ENCODE measurements at regions not wholly inside any gene's neighbourhood (a gene's known extent, or its start where the extent isn't known, plus 50 kb on each side); places are given as distances from the start of the nearest gene placed in this dataset.

DNA sequence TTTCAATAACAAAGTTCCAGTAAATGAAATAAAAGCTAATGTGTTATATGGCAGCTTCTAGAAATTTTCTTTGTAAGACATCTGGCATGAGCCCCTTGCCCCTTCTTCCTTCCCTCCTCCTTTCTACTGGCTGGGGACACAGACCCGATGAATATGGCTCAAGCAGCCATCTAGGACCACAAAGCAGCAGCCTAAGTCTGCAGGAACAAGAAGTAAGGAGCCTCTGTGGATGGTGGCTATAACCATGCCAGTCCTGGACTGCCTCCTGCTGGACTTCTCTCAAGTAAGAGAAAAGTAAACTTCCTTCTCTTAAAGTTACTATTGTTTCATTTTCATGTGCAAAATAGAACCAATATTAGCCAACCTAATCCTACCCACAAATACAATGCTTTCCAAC is 114.9 kb upstream of the DST start:
- Histone ChIP-seq H3K36me3 (ENCODE audit: control insufficient read depth in 2 of 2, insufficient read depth in 2 of 2, low read length in 2 of 2) (no peaks in the 10 kb centered on the region), H3K4me1 (ENCODE audit: control insufficient read depth, insufficient read depth, low read length) (peaks cover 16% of the 10 kb centered on the region), H3K27ac (ENCODE audit: low read length) (no peak overlapping the region), H3K9ac (ENCODE audit: low read length in 2 of 2) (no peak overlapping the region), H3K27me3 (ENCODE audit: control insufficient read depth in 1 of 2, insufficient read depth in 2 of 2, low read length in 2 of 2) (no peaks in the 10 kb centered on the region), H3K9me3 (ENCODE audit: control insufficient read depth in 2 of 2, low read length in 2 of 2) (no peaks in the 10 kb centered on the region), H3K4me3 (ENCODE audit: low read length in 2 of 2) (no peak overlapping the region)

- Histone ChIP-seq H3K9me3 (ENCODE audit: control insufficient read depth in 2 of 2, low read length in 2 of 2) (no peaks in the 10 kb centered on the region), H3K36me3 (ENCODE audit: control insufficient read depth in 2 of 2, insufficient read depth in 2 of 2, low read length in 2 of 2) (no peaks in the 10 kb centered on the region), H3K4me1 (ENCODE audit: control insufficient read depth, insufficient read depth, low read length) (peaks cover 16% of the 10 kb centered on the region), H3K27ac (ENCODE audit: low read length) (no peak overlapping the region), H3K27me3 (ENCODE audit: control insufficient read depth in 1 of 2, insufficient read depth in 2 of 2, low read length in 2 of 2) (no peaks in the 10 kb centered on the region), H3K9ac (ENCODE audit: low read length in 2 of 2) (no peak overlapping the region), H3K4me3 (ENCODE audit: low read length in 2 of 2) (no peak overlapping the region)
These were observed 114.3 kb upstream of the DST start for GRCh38 chr6:56756791-56757587.

- Histone ChIP-seq H3K27ac (ENCODE audit: low read length) (peak overlapping the region; percentile 53), H3K4me3 (ENCODE audit: low read length in 2 of 2) (peak overlapping the region in 1 of 2 donors; percentile 8), H3K36me3 (ENCODE audit: control insufficient read depth in 2 of 2, insufficient read depth in 2 of 2, low read length in 2 of 2) (no peaks in the 10 kb centered on the region), H3K27me3 (ENCODE audit: control insufficient read depth in 1 of 2, insufficient read depth in 2 of 2, low read length in 2 of 2) (no peaks in the 10 kb centered on the region), H3K4me1 (ENCODE audit: control insufficient read depth, insufficient read depth, low read length) (peaks cover 16% of the 10 kb centered on the region), H3K9ac (ENCODE audit: low read length in 2 of 2) (no peak overlapping the region), H3K9me3 (ENCODE audit: control insufficient read depth in 2 of 2, low read length in 2 of 2) (no peaks in the 10 kb centered on the region)
These were observed 113.6 kb upstream of the DST start for GRCh38 chr6:56756219-56756789.

DNA sequence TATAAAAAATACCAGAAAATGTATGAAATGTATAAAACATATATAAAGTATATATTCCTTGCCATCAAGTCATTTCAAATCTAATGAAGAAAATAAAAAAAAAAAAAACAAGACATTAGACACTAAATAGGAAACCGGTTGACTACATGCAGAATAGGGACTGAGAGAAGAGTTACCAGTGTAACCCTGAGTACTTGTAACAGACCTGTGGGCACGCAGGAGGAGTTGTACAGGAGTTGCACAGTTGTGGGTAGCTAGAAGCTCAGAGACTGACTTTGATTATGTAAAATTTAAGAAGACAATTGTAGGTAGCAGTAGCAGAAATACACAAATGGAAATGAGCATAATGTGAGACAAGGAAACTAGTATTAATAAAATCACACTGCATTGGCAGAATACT is 112.4 kb upstream of the DST start:
- Histone ChIP-seq H3K27me3 (ENCODE audit: control insufficient read depth in 1 of 2, insufficient read depth in 2 of 2, low read length in 2 of 2) (no peaks in the 10 kb centered on the region), H3K27ac (ENCODE audit: low read length) (no peak overlapping the region), H3K4me3 (ENCODE audit: low read length in 2 of 2) (no peak overlapping the region), H3K9me3 (ENCODE audit: control insufficient read depth in 2 of 2, low read length in 2 of 2) (no peaks in the 10 kb centered on the region), H3K9ac (ENCODE audit: low read length in 2 of 2) (no peak overlapping the region), H3K36me3 (ENCODE audit: control insufficient read depth in 2 of 2, insufficient read depth in 2 of 2, low read length in 2 of 2) (no peaks in the 10 kb centered on the region), H3K4me1 (ENCODE audit: control insufficient read depth, insufficient read depth, low read length) (peaks cover 16% of the 10 kb centered on the region)

DNA sequence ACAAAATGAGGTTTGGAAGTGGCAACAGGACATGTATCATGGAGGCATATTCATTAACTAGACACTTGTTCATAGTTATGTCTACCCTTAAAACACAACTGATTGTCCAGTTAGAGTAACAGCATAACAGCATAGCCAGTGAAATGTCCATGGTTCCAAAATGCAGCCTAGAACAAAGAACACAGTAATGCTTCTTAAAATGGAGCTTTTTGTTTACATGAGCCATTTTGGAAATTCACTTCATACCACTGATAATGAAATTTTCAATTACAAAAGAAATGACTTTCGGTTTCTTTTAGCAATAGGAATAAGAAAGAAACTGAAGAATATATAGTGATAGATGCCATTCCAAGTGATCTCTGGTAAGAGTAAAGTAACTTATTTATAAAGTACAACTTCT is 111.1 kb upstream of the DST start:
- no peaks in the 10 kb centered on the region for H3K27me3 ChIP-seq (ENCODE audit: control insufficient read depth in 1 of 2, insufficient read depth in 2 of 2, low read length in 2 of 2)
- no peaks in the 10 kb centered on the region for H3K36me3 ChIP-seq (ENCODE audit: control insufficient read depth in 2 of 2, insufficient read depth in 2 of 2, low read length in 2 of 2)
- H3K9ac ChIP-seq (ENCODE audit: low read length in 2 of 2): no peak overlapping the region
- H3K4me1 ChIP-seq (ENCODE audit: control insufficient read depth, insufficient read depth, low read length): peaks cover 16% of the 10 kb centered on the region
- H3K9me3 ChIP-seq (ENCODE audit: control insufficient read depth in 2 of 2, low read length in 2 of 2): no peaks in the 10 kb centered on the region
- no peak overlapping the region for H3K27ac ChIP-seq (ENCODE audit: low read length)
- H3K4me3 ChIP-seq (ENCODE audit: low read length in 2 of 2): no peak overlapping the region

DNA sequence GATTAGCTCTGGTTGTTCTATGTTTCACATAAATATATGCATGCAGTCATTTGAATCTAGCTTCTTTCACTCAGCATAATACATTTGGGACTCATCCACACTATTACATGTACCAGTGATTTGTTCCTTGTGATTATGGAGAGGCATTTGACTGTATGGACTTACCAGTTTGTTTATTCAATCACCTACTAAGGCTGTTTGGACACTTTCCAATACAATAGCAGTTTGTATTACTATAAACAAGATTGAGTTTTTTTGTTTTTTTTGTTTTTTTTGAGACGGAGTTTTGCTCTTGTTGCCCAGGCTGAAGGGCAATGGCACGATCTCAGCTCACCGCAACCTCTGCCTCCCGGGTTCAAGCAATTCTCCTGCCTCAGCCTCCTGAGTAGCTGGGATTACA is 109.8 kb upstream of the DST start:
- no peaks in the 10 kb centered on the region for H3K27me3 ChIP-seq (ENCODE audit: control insufficient read depth in 1 of 2, insufficient read depth in 2 of 2, low read length in 2 of 2)
- H3K9me3 ChIP-seq (ENCODE audit: control insufficient read depth in 2 of 2, low read length in 2 of 2): no peaks in the 10 kb centered on the region
- H3K9ac ChIP-seq (ENCODE audit: low read length in 2 of 2): no peak overlapping the region
- peaks cover 14% of the 10 kb centered on the region for H3K4me1 ChIP-seq (ENCODE audit: control insufficient read depth, insufficient read depth, low read length)
- H3K4me3 ChIP-seq (ENCODE audit: low read length in 2 of 2): no peak overlapping the region
- H3K36me3 ChIP-seq (ENCODE audit: control insufficient read depth in 2 of 2, insufficient read depth in 2 of 2, low read length in 2 of 2): no peaks in the 10 kb centered on the region
- no peak overlapping the region for H3K27ac ChIP-seq (ENCODE audit: low read length)

- Histone ChIP-seq H3K4me1 (ENCODE audit: control insufficient read depth, insufficient read depth, low read length) (peaks cover 9% of the 10 kb centered on the region), H3K36me3 (ENCODE audit: control insufficient read depth in 2 of 2, insufficient read depth in 2 of 2, low read length in 2 of 2) (no peaks in the 10 kb centered on the region), H3K4me3 (ENCODE audit: low read length in 2 of 2) (no peak overlapping the region), H3K9me3 (ENCODE audit: control insufficient read depth in 2 of 2, low read length in 2 of 2) (no peaks in the 10 kb centered on the region), H3K9ac (ENCODE audit: low read length in 2 of 2) (no peak overlapping the region), H3K27me3 (ENCODE audit: control insufficient read depth in 1 of 2, insufficient read depth in 2 of 2, low read length in 2 of 2) (no peaks in the 10 kb centered on the region), H3K27ac (ENCODE audit: low read length) (no peak overlapping the region)
These were observed 109.3 kb upstream of the DST start for GRCh38 chr6:56752009-56752408.

GRCh38 chr6:56751604-56752003 is 108.9 kb upstream of the DST start:
- Histone ChIP-seq H3K36me3 (ENCODE audit: control insufficient read depth in 2 of 2, insufficient read depth in 2 of 2, low read length in 2 of 2) (no peaks in the 10 kb centered on the region), H3K27me3 (ENCODE audit: control insufficient read depth in 1 of 2, insufficient read depth in 2 of 2, low read length in 2 of 2) (no peaks in the 10 kb centered on the region), H3K27ac (ENCODE audit: low read length) (no peak overlapping the region), H3K9me3 (ENCODE audit: control insufficient read depth in 2 of 2, low read length in 2 of 2) (no peaks in the 10 kb centered on the region), H3K4me1 (ENCODE audit: control insufficient read depth, insufficient read depth, low read length) (peaks cover 6% of the 10 kb centered on the region), H3K9ac (ENCODE audit: low read length in 2 of 2) (no peak overlapping the region), H3K4me3 (ENCODE audit: low read length in 2 of 2) (no peak overlapping the region)

DNA sequence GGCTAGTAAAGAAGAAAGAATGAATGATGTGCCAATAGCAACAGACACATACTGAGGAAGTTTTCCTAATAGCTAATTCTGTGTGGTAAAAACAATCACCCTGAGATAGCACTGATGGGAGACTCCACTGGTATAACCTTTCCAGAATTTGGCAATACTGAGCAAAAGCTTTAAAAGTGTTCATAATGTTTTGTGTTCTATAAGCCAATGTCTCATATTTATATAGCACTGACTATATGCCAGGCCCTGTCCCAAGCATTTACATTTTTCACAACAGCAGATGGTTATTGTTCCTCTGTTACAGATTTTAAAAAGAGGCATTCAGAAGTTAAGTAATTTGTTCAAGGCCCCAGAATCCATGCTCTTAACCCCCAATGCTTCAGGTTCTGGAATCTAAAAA is 108.0 kb upstream of the DST start:
- no peaks in the 10 kb centered on the region for H3K27me3 ChIP-seq (ENCODE audit: control insufficient read depth in 1 of 2, insufficient read depth in 2 of 2, low read length in 2 of 2)
- H3K9ac ChIP-seq (ENCODE audit: low read length in 2 of 2): no peak overlapping the region
- H3K36me3 ChIP-seq (ENCODE audit: control insufficient read depth in 2 of 2, insufficient read depth in 2 of 2, low read length in 2 of 2): no peaks in the 10 kb centered on the region
- no peaks in the 10 kb centered on the region for H3K9me3 ChIP-seq (ENCODE audit: control insufficient read depth in 2 of 2, low read length in 2 of 2)
- no peak overlapping the region for H3K27ac ChIP-seq (ENCODE audit: low read length)
- no peaks in the 10 kb centered on the region for H3K4me1 ChIP-seq (ENCODE audit: control insufficient read depth, insufficient read depth, low read length)
- H3K4me3 ChIP-seq (ENCODE audit: low read length in 2 of 2): no peak overlapping the region

GRCh38 chr6:56749632-56750151 is 107.0 kb upstream of the DST start:
- Histone ChIP-seq H3K27ac (ENCODE audit: low read length) (no peak overlapping the region), H3K9ac (ENCODE audit: low read length in 2 of 2) (no peak overlapping the region), H3K27me3 (ENCODE audit: control insufficient read depth in 1 of 2, insufficient read depth in 2 of 2, low read length in 2 of 2) (no peaks in the 10 kb centered on the region), H3K4me1 (ENCODE audit: control insufficient read depth, insufficient read depth, low read length) (no peaks in the 10 kb centered on the region), H3K9me3 (ENCODE audit: control insufficient read depth in 2 of 2, low read length in 2 of 2) (no peaks in the 10 kb centered on the region), H3K4me3 (ENCODE audit: low read length in 2 of 2) (no peak overlapping the region), H3K36me3 (ENCODE audit: control insufficient read depth in 2 of 2, insufficient read depth in 2 of 2, low read length in 2 of 2) (no peaks in the 10 kb centered on the region)

Data from stomach smooth muscle (tissue), 2 donors.